ENCODE measurements at regions not wholly inside any gene's neighbourhood (a gene's known extent, or its start where the extent isn't known, plus 50 kb on each side); places are given as distances from the start of the nearest gene placed in this dataset.

GRCh38 chrX:7347465-7347864, 199.5 kb upstream of the PUDP start:
- TF ChIP-seq REST (IDR thresholded peaks at IDR 0.05) (no peak), POLR2A (IDR thresholded peaks at IDR 0.05; ENCODE audit: low read length) (no peak), CBX8 (IDR thresholded peaks at IDR 0.05) (no peak), MYC (IDR thresholded peaks at IDR 0.05; ENCODE audit: borderline replicate concordance, low read length) (no peak), SMC3 (IDR thresholded peaks at IDR 0.05) (no peak), RAD21 (conservative IDR thresholded peaks at IDR 0.05 in 1 of 2, IDR thresholded peaks at IDR 0.05 in 1 of 2) (no peak)
- TF ChIP-seq, protein P1, sequence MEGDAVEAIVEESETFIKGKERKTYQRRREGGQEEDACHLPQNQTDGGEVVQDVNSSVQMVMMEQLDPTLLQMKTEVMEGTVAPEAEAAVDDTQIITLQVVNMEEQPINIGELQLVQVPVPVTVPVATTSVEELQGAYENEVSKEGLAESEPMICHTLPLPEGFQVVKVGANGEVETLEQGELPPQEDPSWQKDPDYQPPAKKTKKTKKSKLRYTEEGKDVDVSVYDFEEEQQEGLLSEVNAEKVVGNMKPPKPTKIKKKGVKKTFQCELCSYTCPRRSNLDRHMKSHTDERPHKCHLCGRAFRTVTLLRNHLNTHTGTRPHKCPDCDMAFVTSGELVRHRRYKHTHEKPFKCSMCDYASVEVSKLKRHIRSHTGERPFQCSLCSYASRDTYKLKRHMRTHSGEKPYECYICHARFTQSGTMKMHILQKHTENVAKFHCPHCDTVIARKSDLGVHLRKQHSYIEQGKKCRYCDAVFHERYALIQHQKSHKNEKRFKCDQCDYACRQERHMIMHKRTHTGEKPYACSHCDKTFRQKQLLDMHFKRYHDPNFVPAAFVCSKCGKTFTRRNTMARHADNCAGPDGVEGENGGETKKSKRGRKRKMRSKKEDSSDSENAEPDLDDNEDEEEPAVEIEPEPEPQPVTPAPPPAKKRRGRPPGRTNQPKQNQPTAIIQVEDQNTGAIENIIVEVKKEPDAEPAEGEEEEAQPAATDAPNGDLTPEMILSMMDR (IDR thresholded peaks at IDR 0.05) = no peak
